GM12875 (cell line): ENCODE measurements at regions not wholly inside any gene's neighbourhood (a gene's known extent, or its start where the extent isn't known, plus 50 kb on each side); places are given as distances from the start of the nearest gene placed in this dataset.

Source experiments
- H3K4me3 ChIP-seq: one replicate; pipeline ENCODE4 v1.5.1; 2011; ENCODE audit warnings: low read depth, low read length, control low read depth
- TF ChIP-seq, protein P1 (sequence below): IDR thresholded peaks from 2 replicates; pipeline ENCODE4 v1.5.1; 2011; ENCODE audit warnings: low read depth, mild to moderate bottlenecking, control low read depth, inconsistent platforms, low read length, moderate library complexity, borderline replicate concordance; ENCODE audit not compliant: insufficient read depth

DNA sequence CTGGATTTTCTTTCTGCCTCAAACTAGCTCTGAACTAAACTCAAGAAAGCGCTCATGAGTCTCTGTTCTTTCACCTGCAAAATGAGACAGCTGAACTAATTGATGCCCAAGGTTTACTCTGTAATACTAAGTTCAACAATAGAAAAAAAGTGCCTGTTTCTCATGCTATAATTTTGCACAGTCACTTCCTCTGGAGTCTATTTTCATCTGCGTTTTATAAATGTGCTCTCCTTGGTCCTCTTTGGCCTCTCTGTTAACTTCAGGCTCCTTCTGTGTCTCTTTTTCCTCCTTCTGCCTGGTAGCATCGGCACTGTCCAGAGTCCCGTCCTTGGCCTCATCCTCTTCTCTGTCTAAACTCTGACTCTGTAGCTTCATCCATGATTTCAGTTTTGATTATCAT is 311.9 kb upstream of the TLE4 start:
- no peak overlapping the region for H3K4me3 ChIP-seq
- TF ChIP-seq, protein P1, sequence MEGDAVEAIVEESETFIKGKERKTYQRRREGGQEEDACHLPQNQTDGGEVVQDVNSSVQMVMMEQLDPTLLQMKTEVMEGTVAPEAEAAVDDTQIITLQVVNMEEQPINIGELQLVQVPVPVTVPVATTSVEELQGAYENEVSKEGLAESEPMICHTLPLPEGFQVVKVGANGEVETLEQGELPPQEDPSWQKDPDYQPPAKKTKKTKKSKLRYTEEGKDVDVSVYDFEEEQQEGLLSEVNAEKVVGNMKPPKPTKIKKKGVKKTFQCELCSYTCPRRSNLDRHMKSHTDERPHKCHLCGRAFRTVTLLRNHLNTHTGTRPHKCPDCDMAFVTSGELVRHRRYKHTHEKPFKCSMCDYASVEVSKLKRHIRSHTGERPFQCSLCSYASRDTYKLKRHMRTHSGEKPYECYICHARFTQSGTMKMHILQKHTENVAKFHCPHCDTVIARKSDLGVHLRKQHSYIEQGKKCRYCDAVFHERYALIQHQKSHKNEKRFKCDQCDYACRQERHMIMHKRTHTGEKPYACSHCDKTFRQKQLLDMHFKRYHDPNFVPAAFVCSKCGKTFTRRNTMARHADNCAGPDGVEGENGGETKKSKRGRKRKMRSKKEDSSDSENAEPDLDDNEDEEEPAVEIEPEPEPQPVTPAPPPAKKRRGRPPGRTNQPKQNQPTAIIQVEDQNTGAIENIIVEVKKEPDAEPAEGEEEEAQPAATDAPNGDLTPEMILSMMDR = no peak

- no peak overlapping the region for H3K4me3 ChIP-seq
- TF ChIP-seq, protein P1 = no peak
Measured at GRCh38 chr9:79263628-79264027, 308.1 kb upstream of the TLE4 start.

- TF ChIP-seq, protein P1 = no peak
Measured at GRCh38 chr9:79264041-79264440, 307.7 kb upstream of the TLE4 start.

DNA sequence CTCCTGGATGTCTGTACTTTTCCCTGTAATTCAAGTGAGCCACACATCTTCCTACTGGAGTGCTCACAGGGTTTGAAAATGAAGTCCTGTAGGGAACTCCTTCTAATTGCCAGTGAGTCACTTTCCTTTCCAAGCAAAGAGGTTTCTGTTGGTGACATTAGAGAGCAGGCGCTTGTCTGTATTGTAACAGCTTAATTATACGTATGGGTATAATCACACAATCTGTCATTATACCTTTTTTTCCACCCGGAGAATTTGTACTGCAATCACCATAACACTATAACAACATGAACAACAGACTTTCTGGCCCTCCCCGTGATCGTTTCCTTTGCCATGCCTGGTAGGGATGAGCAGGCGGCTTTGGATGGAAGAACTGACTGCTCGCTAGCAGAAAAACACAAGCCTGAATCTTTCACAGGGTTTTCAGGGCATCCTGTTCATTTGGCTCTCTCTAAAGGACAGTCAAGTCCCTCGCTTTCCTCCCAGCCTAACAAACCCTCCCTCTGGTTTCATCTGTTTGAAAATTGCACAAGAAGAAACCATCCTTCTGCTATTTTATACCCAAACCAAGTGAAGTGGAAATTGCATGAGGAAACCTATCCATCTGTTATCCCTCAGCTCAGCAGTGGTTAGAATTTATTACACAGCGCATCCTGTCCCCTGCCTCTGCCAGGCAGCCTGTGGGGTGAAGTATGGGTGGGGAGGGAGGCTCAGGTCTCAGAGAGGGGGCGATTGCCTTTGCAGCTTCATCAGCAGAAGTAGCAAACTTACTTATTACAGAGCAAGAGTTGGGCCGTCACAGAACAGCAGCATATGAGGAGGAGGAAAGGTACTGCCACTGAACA is 307.0 kb upstream of the TLE4 start:
- no peak overlapping the region for H3K4me3 ChIP-seq

More at GRCh38 chr9:79264041-79264440, 307.7 kb upstream of the TLE4 start:
- no peak overlapping the region for H3K4me3 ChIP-seq

GRCh38 chr9:79266986-79267385 is 304.8 kb upstream of the TLE4 start:
- TF ChIP-seq, protein P1 = no peak
- no peak overlapping the region for H3K4me3 ChIP-seq

More for the DNA sequence above, 307.0 kb upstream of the TLE4 start:
- TF ChIP-seq, protein P1 = no peak

DNA sequence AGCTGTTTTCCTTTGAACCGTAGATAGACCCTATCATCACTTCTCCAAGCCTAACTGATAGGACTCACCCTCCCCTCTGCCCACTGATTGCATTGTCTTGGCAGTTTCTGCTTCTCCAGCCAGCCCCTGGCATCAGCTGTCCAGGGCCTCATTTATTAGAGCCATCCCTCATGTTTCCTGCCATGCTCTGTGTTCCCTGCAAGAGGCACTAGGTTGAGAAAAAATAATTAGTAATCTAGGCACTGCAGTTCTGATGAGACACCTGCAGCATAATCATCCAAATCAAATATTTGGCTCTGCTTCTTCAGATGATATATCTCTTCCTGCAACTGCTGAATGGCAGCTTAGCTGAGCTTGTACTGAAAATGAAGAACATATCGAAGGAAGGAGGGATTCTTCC is 303.0 kb upstream of the TLE4 start:
- TF ChIP-seq, protein P1 = no peak
- no peak overlapping the region for H3K4me3 ChIP-seq

GRCh38 chr9:79273311-79273710 is 298.5 kb upstream of the TLE4 start:
- TF ChIP-seq, protein P1 = no peak
- H3K4me3 ChIP-seq = no peak overlapping the region
